GM12874 (cell line): ENCODE measurements at regions not wholly inside any gene's neighbourhood (a gene's known extent, or its start where the extent isn't known, plus 50 kb on each side); places are given as distances from the start of the nearest gene placed in this dataset.

Experiments used
- CTCF ChIP-seq: IDR thresholded peaks from 2 replicates; pipeline ENCODE4 v1.5.1; 2011; ENCODE audit warnings: low read depth, mild to moderate bottlenecking, control low read depth, low read length, moderate library complexity; ENCODE audit not compliant: insufficient read depth

- TF ChIP-seq CTCF = no peak
Observed at GRCh38 chr1:244289991-244290785, 161.5 kb downstream of the ADSS2 start.

GRCh38 chr1:244291236-244292201 lies 160.2 kb downstream of the ADSS2 start:
- TF ChIP-seq CTCF = no peak

- no peak for TF ChIP-seq CTCF
Observed at GRCh38 chr1:244294599-244295224, 157.0 kb downstream of the ADSS2 start.

- TF ChIP-seq CTCF = no peak
Observed at GRCh38 chr1:244296003-244296402, 155.7 kb downstream of the ADSS2 start.

GRCh38 chr1:244296447-244296846 lies 155.3 kb downstream of the ADSS2 start:
- TF ChIP-seq CTCF = no peak

GRCh38 chr1:244297087-244297486 lies 154.6 kb downstream of the ADSS2 start:
- no peak for TF ChIP-seq CTCF

- no peak for TF ChIP-seq CTCF
Observed at GRCh38 chr1:244297616-244298015, 154.1 kb downstream of the ADSS2 start.
